ENCODE measurements at regions not wholly inside any gene's neighbourhood (a gene's known extent, or its start where the extent isn't known, plus 50 kb on each side); places are given as distances from the start of the nearest gene placed in this dataset.

- TF ChIP-seq POLR2A (IDR thresholded peaks at IDR 0.05; ENCODE audit: low read length) (no peak), GATA1 (IDR thresholded peaks at IDR 0.05; ENCODE audit: low read depth, low read length) (no peak)
Observed at GRCh38 chr5:15037247-15037908, 165.8 kb upstream of the ANKH start.
